ENCODE measurements at regions not wholly inside any gene's neighbourhood (a gene's known extent, or its start where the extent isn't known, plus 50 kb on each side); places are given as distances from the start of the nearest gene placed in this dataset.

GRCh38 chr6:43838276-43839036, 68.4 kb downstream of the VEGFA start (continued):
- TF ChIP-seq RXRA (IDR thresholded peaks at IDR 0.05; ENCODE audit: borderline replicate concordance, low read depth) (no peak), JUND (IDR thresholded peaks at IDR 0.05) (no peak), POLR2AphosphoS5 (IDR thresholded peaks at IDR 0.05; ENCODE audit: low read depth, low read length) (no peak), RFX5 (IDR thresholded peaks at IDR 0.05; ENCODE audit: low read length) (no peak), FOSL2 (IDR thresholded peaks at IDR 0.05; ENCODE audit: borderline replicate concordance, low read depth) (peak; percentile 36; the same call in 1 of the 2 replicates), GATA2 (CRISPR knock-in tag; IDR thresholded peaks at IDR 0.05) (no peak)

GRCh38 chr6:43837507-43837906, 67.5 kb downstream of the VEGFA start:
- 0% methylated on average over 2 of the region's 2 CpGs for WGBS (ENCODE audit: low lambda C conversion rate)
- Histone ChIP-seq H3K79me2 (ENCODE audit: insufficient read depth) (no peaks in the 10 kb centered on the region), H3K27me3 (ENCODE audit: insufficient read depth) (no peaks in the 10 kb centered on the region), H3K27ac (ENCODE audit: low read depth in 2 of 2, low read length in 1 of 2) (no peak overlapping the region), H3K9me3 (no peaks in the 10 kb centered on the region), H3K9me2 (no peaks in the 10 kb centered on the region), H3K4me1 (ENCODE audit: control insufficient read depth in 1 of 2, insufficient read depth in 2 of 2, low read depth in 1 of 2, low read length in 1 of 2) (peaks cover 3 to 34% of the 10 kb centered on the region in 2 experiments; a peak in 2 of 4 replicates), H3K9ac (no peak overlapping the region), H4K20me1 (ENCODE audit: insufficient read depth) (no peaks in the 10 kb centered on the region), H3F3A (replicated peaks; ENCODE audit: insufficient read depth) (no peaks in the 10 kb centered on the region), H3K36me3 (replicated peaks in 1 of 2; ENCODE audit: control insufficient read depth in 1 of 2, insufficient read depth in 2 of 2, low read length in 1 of 2) (no peaks in the 10 kb centered on the region), H3K4me3 (ENCODE audit: low read depth in 2 of 2, low read length in 1 of 2) (no peak overlapping the region), H3K4me2 (no peak overlapping the region), H2AFZ (ENCODE audit: low read depth) (no peak overlapping the region)
- DNase-seq, result no peak
- TF ChIP-seq TAF1 (IDR thresholded peaks at IDR 0.05; ENCODE audit: borderline replicate concordance, low read depth, low read length), result no peak
- TF ChIP-seq PBX3 (IDR thresholded peaks at IDR 0.05), result no peak
- no peak for TF ChIP-seq RFX5 (IDR thresholded peaks at IDR 0.05; ENCODE audit: low read length)
- TF ChIP-seq RAD21 (IDR thresholded peaks at IDR 0.05; ENCODE audit: low read length), result no peak
- no peak for TF ChIP-seq JUND (IDR thresholded peaks at IDR 0.05)
- no peak for TF ChIP-seq IRF3 (IDR thresholded peaks at IDR 0.05; ENCODE audit: low read depth, low read length)
- TF ChIP-seq, protein P1, sequence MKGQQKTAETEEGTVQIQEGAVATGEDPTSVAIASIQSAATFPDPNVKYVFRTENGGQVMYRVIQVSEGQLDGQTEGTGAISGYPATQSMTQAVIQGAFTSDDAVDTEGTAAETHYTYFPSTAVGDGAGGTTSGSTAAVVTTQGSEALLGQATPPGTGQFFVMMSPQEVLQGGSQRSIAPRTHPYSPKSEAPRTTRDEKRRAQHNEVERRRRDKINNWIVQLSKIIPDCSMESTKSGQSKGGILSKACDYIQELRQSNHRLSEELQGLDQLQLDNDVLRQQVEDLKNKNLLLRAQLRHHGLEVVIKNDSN (IDR thresholded peaks at IDR 0.05; ENCODE audit: borderline replicate concordance, low read depth), result no peak
- TF ChIP-seq GABPA (IDR thresholded peaks at IDR 0.05; ENCODE audit: low read depth), result no peak
- TF ChIP-seq EZH2phosphoT487 (IDR thresholded peaks at IDR 0.05; ENCODE audit: borderline replicate concordance, low read depth), result no peak
- no peak for TF ChIP-seq NFIC (IDR thresholded peaks at IDR 0.05; ENCODE audit: borderline replicate concordance)
- TF ChIP-seq ZBTB33 (IDR thresholded peaks at IDR 0.05; ENCODE audit: borderline replicate concordance, low read depth), result no peak
- TF ChIP-seq, protein P2, sequence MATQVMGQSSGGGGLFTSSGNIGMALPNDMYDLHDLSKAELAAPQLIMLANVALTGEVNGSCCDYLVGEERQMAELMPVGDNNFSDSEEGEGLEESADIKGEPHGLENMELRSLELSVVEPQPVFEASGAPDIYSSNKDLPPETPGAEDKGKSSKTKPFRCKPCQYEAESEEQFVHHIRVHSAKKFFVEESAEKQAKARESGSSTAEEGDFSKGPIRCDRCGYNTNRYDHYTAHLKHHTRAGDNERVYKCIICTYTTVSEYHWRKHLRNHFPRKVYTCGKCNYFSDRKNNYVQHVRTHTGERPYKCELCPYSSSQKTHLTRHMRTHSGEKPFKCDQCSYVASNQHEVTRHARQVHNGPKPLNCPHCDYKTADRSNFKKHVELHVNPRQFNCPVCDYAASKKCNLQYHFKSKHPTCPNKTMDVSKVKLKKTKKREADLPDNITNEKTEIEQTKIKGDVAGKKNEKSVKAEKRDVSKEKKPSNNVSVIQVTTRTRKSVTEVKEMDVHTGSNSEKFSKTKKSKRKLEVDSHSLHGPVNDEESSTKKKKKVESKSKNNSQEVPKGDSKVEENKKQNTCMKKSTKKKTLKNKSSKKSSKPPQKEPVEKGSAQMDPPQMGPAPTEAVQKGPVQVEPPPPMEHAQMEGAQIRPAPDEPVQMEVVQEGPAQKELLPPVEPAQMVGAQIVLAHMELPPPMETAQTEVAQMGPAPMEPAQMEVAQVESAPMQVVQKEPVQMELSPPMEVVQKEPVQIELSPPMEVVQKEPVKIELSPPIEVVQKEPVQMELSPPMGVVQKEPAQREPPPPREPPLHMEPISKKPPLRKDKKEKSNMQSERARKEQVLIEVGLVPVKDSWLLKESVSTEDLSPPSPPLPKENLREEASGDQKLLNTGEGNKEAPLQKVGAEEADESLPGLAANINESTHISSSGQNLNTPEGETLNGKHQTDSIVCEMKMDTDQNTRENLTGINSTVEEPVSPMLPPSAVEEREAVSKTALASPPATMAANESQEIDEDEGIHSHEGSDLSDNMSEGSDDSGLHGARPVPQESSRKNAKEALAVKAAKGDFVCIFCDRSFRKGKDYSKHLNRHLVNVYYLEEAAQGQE (IDR thresholded peaks at IDR 0.05; ENCODE audit: low read depth, low read length), result no peak
- TF ChIP-seq MEF2A (IDR thresholded peaks at IDR 0.05; ENCODE audit: borderline replicate concordance, low read depth), result no peak
- no peak for TF ChIP-seq MAX (IDR thresholded peaks at IDR 0.05; ENCODE audit: low read depth)
- no peak for TF ChIP-seq RXRA (IDR thresholded peaks at IDR 0.05; ENCODE audit: borderline replicate concordance, low read depth)
- TF ChIP-seq MXI1 (IDR thresholded peaks at IDR 0.05; ENCODE audit: low read depth, low read length), result no peak
- TF ChIP-seq FOXJ3 (CRISPR knock-in tag; IDR thresholded peaks at IDR 0.05), result no peak
- no peak for TF ChIP-seq CHD2 (IDR thresholded peaks at IDR 0.05; ENCODE audit: low read length, partially characterized antibody)
- CTCF ChIA-PET, result interaction anchor here (0.7 to 3.3 kb wide), 4 partner anchors 16 to 114 kb away, joined by 3 to 17 read pairs (median 3); no protein-coding TSS in a partner anchor
- POLR2A ChIA-PET, result no interaction called here

Data from SK-N-SH (cell line).